Activated CD4-positive, CD25-positive, alpha-beta regulatory T cell treated with anti-CD3 and anti-CD28 coated beads, Interleukin-2, amount 50 U/mL, for 24 hours (primary cell): ENCODE measurements at regions not wholly inside any gene's neighbourhood (a gene's known extent, or its start where the extent isn't known, plus 50 kb on each side); places are given as distances from the start of the nearest gene placed in this dataset.

Experiments used
- ATAC-seq, 2 donors: fragments of 150-1000 bp; cut with Tn5 transposase; one replicate each; pipeline ENCODE4 v1.10.0; 2021; ENCODE audit warnings: mild to moderate bottlenecking in 1 of 2, moderate library complexity in 1 of 2

DNA sequence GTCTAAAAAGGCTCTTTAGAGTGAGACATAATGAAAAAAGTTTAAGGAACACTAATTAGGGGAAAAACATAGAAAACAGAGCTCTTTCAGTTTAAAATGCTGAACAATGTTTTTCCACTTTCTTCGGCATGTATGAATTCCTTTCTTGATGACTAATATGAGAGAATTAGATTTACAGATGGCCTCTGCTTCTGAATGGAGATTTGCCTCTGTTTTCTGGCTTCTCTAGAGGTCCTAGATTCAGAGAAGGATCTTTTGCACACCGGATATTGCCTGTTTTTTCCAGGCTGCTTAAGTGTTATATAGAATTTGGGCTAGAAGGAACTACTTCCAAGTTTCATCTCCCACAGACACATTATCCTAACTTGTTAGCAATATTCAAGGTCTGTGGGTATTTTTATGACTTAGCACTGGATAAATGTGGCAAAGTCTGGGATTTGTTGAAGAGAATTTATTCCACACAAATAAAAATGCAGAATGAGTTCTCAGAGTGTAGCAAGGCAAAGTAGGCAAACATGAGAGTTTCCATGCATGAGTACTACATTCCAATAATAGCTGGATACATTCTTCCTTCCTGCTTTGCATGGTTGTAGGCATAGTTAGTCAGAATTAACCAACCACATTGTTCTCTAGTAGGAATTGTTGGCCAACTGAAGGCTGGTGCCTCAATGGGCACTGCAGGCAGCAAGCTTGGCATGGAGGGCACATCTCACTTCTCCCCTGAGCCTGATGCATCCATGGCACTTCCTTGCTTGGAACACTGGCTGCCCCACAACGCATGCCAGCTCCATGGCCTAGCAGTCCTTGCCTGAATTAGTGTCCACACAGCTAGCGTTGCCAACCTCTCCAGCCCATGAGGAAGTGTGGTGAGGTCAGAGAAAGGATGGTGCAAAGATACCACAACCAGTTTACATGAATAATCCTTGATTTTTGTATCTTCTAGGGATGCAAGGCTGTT is 224.2 kb downstream of the CLIC5 start:
- no peak for ATAC-seq

DNA sequence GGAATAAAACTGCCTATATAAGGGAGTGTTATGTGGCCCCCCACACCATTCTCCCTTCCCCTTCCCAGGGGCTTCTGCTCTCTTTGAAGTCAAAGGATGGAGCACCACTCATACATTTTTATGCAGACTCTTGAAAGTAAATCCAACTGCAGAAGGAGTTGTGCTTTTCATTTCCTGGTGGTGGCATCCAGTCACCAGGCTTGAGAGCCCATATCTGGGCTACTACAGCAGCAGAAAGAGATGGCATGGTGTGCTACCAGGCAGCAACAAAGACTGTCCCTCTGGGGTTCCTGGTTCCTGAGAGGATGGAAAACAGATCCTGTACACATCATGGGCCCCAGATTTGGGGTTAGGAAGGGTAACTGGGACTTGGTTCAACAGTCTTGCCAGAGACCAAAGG is 226.4 kb downstream of the CLIC5 start:
- no peak for ATAC-seq

- no peak for ATAC-seq
Observed at GRCh38 chr6:45787384-45787783, 228.3 kb downstream of the CLIC5 start.

DNA sequence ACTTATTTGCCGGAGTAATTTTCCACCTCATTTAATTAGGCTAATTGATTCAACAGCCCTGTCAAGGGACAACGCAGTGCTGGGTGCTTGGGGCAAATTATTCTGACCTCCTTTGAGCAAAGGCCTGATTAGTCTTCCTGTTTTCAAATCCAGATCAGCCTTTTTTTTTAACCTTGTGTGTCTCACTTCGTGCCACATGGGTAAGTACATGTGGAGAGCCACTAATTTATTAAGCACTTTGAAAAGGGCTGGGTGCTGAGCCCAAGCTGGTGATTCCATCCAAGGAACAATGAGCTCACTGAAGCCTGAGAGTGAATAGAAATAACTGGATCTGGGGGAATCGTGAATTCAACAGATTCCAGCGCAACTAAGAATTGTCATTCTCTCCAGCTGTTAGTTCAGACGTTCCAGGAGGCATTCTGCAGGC is 229.3 kb downstream of the CLIC5 start:
- ATAC-seq = no peak

GRCh38 chr6:45784250-45784649 is 231.4 kb downstream of the CLIC5 start:
- no peak for ATAC-seq

DNA sequence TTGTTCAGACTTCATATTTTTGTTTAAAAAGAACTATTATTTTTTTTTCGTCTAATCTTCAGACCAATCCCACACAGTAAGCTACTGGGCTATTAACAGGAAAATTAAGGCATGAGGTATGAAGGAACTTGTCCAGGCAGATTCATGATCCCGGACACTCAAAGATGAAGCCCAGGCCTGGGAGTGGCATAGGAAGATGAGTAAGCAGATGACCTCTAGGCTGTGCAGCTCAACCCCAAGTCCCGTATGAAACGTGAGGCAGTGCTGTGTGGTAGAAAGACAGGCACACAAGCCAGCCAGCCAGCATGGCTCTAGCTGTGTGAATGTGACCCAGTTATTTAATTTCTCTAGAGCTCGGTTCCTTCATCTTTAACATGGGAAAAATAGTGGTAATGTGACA is 231.9 kb downstream of the CLIC5 start:
- no peak for ATAC-seq

- no peak for ATAC-seq
Observed at GRCh38 chr6:45781890-45782289, 233.8 kb downstream of the CLIC5 start.

- no peak for ATAC-seq
Observed at GRCh38 chr6:45780523-45780922, 235.1 kb downstream of the CLIC5 start.

DNA sequence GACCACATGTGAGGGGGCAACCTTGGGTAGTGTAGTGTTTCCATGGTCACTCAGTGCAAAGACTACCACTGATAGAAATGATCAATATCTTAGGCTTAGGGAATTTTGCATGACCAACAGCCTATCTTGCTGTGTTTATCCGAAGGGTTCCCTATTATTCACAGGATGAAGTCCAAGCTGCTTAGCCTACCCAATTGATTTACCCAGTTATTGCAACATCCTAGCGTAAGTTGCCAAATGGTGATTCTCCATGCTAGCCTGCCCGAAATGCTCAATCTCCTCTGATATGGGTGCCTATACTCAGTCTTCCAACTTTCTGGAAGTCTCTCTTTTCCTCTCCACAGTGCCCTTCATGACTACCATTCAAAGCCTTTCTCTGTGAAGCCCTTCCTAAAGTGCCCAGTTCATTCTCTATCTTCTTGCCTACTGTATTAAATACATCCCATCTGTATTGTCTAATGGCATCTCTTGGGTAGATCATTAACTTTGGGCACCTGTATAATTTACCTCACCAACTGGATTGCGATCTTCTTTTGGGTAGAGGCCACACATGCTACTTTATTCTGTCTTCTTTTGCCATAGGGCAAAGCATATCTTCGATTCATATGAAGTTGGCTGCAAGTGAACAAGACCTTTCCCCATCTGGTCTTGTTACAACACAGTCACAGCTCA is 240.5 kb downstream of the CLIC5 start:
- ATAC-seq = no peak

- no peak for ATAC-seq
Observed at GRCh38 chr6:45773906-45774305, 241.8 kb downstream of the CLIC5 start.

DNA sequence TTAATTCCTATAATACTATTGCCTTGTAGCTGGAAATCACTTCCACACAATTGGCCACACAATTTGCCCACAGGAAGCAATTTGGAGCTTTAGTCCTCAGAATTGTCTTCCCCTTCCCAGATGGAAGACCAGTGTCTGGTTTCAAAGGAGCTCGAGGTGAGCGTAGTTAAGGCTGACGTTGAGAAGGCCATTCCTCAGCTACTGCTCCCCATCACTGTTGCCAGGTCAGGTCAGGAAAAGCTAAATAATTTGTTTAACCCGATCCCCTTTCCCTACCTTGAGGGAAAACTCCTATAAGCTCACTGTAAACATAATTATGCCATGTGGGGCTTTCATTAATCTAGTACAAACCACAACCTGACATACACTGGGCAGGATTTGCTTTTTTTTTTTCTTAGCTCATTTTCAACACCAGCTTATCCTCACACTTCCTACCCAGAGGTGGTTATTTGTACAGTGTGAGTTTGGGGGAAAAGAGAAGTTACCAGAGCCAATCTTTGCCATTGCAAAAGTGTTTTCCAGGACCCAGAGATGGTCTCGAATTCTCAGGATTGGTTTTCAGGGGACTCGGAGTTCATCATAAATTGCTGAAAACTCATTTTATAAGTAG is 242.7 kb downstream of the CLIC5 start:
- no peak for ATAC-seq

- ATAC-seq = no peak
Observed at GRCh38 chr6:45772051-45772450, 243.6 kb downstream of the CLIC5 start.

DNA sequence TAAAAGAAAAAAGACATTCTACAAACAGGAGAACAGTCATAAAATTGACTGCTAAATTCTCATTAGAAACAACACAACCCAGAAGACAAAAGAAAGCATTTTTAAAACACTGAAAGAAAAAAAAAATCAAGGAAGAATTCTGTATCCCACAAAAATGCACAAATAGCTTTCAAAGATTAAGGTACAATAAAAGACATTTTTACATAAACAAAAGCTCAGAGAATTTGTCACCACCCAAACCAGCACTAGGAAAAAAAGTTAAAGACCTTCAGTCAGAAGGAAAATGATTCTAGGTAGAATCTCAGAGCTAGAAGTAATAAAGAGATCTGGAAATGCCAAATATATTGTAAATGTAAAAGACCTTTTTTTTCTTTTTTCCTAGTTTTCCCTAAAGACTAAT is 252.4 kb downstream of the CLIC5 start:
- no peak for ATAC-seq

- ATAC-seq = no peak
Observed at GRCh38 chr6:45759472-45759810, 256.2 kb downstream of the CLIC5 start.

DNA sequence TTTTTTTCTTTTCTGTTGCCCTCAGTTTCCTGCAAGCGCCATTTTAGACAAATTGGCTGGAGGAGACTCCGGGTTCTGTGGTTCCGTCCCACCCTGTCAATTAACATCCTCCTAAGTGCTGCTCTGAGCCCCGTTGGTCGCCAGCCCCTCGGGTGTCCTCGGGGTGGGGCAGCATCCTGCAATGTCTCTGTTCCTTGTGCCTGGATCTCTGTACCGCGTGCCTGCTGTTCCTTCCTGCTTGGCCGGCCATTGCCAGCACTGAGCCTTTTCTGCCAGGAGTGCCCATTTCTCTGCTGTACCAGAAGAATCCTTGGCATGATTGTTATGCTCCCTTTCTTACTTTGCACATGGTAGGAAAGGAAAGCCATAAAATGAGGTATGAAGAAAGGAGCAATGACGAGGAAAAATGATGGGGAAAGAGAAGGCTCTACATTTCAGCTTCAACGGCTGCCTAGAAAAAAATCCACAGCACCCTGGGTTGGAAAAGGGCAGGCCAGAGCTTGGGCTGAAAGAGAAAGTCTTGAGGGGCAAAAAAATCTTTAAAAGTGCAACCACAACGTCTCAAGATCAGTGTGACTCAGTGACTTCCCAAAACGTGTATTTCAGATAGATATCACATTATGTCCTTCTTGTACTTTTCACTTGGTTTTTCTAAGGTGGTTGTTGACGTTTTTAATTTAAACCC is 256.7 kb downstream of the CLIC5 start:
- ATAC-seq = no peak

DNA sequence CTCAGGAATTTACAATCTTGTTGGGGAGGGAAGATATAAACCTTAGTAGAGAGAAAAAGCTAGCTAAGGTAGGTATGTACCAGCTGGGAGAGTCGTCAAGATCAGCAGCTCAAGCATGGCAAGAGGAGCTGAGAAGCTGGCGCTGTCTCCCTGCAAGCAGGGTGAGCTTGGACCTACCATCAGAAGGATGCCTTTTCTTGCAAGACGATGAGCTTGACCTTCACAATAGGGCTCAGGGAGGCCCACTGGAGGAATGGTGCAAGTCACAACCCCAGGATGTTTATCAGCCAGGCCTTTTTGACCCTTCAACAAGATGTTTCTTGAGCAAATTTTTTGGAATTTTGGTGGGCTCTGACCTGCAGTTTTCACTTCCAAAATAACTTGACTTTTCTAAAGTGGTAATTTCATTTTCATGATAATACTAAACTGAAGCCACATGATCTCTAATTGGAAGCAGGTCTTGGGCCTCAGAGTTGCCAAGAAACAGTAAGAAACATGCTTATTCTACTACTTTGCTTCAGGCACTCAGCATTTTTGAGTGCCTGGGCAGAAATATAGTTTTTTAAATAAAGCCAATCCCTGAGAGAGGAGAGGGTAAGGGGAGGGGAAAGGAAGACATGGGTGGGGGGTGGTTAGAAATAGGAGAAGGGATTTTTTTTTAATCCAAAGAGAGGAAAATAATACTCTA is 258.1 kb downstream of the CLIC5 start:
- no peak for ATAC-seq

DNA sequence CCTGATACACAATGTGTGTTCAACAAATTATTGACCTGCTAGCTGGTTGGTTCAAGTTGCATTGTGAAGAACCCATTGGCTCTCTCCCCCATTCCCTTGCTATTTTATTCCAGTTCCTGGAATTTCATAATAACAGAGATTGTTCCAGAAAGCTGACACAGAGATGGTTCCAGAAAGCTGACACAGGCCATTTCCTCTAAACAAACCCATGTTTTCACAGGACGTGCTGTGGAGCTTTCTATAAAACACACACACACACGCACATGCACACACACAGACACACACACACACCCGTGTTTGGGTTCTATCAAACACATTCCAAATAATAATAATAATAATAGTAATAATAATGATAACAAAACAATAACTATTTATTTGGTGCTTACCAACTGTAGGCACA is 259.1 kb downstream of the CLIC5 start:
- ATAC-seq = no peak

- no peak for ATAC-seq
Observed at GRCh38 chr6:45754432-45754831, 261.2 kb downstream of the CLIC5 start.

DNA sequence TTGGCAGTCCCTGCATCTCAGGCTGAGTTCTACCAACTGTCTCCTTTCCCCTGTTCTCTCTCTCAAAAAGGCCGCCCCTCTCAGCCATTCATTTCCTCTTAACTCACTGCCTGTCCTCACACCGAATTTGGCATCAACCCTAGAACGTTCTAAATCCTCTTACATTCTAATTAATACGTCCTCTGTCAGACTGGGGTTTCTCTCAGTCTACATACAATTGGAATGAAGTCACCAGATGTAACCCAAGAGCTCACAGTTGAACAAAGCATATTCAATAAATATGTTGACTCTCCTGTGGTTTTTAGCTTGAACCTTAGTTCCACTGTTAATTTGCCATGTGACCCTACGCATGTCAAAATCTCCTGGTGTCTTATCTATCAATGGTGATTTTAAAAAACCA is 269.6 kb downstream of the CLIC5 start:
- no peak for ATAC-seq

DNA sequence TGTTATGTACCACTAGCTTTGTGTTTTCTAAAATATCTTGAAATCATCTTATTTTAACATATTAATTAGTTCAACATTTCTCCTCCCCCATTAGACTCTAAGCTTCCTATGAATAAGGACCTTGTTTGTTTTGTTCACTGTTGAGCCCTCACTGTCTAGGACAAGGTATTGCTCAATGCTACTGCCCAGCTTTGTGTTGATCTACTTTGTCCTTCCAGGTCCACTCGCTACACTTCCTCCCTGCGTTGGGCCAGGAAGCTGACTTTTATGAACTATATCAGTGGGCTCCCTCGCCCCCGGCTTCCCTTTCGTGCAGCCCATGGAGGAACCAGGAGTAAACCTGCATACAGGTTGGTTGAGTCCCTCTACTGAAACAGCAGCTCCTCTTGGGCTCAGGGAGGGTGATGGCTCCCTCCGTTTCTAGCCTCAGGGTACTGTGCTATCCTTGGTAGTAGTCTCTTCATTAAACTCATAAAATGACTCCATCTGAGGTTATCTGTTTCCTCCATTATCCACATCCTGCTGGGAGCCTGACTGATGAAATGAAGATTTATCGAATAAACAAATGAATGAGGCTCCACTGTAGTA is 272.5 kb downstream of the CLIC5 start:
- ATAC-seq = no peak

DNA sequence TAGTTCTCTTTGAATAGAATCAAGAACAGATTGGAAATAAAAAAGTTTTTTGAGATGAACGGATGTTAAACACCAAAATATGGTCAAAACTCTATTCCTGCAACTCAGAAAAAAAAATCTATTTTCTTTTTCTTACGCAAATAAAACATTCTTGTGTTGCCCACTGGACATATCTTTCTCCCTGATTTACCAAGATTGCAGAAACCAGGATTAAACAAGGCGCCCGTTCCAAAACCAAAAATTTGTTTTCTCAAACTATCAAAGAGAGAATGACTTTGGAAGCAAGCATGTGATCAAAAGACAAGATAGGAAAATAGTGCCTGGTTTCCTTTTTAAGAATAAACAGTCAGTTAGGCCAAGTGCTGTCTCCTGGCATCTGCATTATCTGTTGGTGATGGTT is 273.1 kb downstream of the CLIC5 start:
- ATAC-seq = no peak
